WTC11 (cell line): ENCODE measurements at regions not wholly inside any gene's neighbourhood (a gene's known extent, or its start where the extent isn't known, plus 50 kb on each side); places are given as distances from the start of the nearest gene placed in this dataset.

ENCODE experiments used
- ATAC-seq: fragments of 200-7000 bp; cut with Tn5 transposase; 2 replicates; pipeline ENCODE4 v1.10.0; 2021; ENCODE audit warnings: mild to moderate bottlenecking, moderate library complexity
- CTCF ChIA-PET: fragments of 300-600 bp; sonication (Branson Sonifier 250); formaldehyde crosslinking; loops from one replicate; lab custom pipeline; 2021; ENCODE audit warnings: antibody characterized with exemption; lab: Charles Lee
- POLR2A ChIA-PET: fragments of 350-600 bp; sonication (Branson Sonifier 250); formaldehyde crosslinking; loops from one replicate; lab custom pipeline; 2021; ENCODE audit warnings: antibody characterized with exemption; lab: Charles Lee
- DNase-seq: peaks from one replicate; pipeline ENCODE4 v3.0.0; 2021; ENCODE audit warnings: low spot score
- H3K27ac Mint-ChIP-seq: 2 replicates; pipeline ENCODE4 v1.8.0; 2021; ENCODE audit warnings: mixed read lengths
- H3K27me3 Mint-ChIP-seq: 2 replicates; pipeline ENCODE4 v1.8.0; 2021; ENCODE audit warnings: low read depth, mild to moderate bottlenecking, moderate library complexity, mixed read lengths
- H3K36me3 Mint-ChIP-seq: 2 replicates; pipeline ENCODE4 v1.8.0; 2021; ENCODE audit warnings: mixed read lengths
- H3K4me1 Mint-ChIP-seq: 2 replicates; pipeline ENCODE4 v1.8.0; 2022; ENCODE audit warnings: mixed read lengths
- H3K4me3 Mint-ChIP-seq: 2 replicates; pipeline ENCODE4 v1.8.0; 2021; ENCODE audit warnings: mild to moderate bottlenecking, moderate library complexity, mixed read lengths
- H3K9me3 Mint-ChIP-seq: 2 replicates; pipeline ENCODE4 v1.8.0; 2021; ENCODE audit warnings: mixed read lengths
- HMGA2 ChIP-seq: fragments of 250-450 bp; sonication (Bioruptor Pico); IDR thresholded peaks from 2 replicates; pipeline ENCODE4 v1.4.0; 2021; ENCODE audit warnings: mild to moderate bottlenecking, moderate library complexity
- RELA ChIP-seq: sonication (generic); formaldehyde crosslinking; IDR thresholded peaks from 2 replicates; pipeline ENCODE4 v1.8.1; 2022; ENCODE audit warnings: missing genetic modification reagents, mild to moderate bottlenecking, borderline replicate concordance
- ZNF138 ChIP-seq: sonication (generic); formaldehyde crosslinking; conservative IDR thresholded peaks from 2 replicates; pipeline ENCODE4 v1.8.1; 2022; ENCODE audit warnings: mild to moderate bottlenecking, moderate library complexity, missing genetic modification reagents
- ZNF416 ChIP-seq: fragments of 250-450 bp; sonication (Bioruptor Pico); IDR thresholded peaks from 2 replicates; pipeline ENCODE4 v1.9.0; 2021; ENCODE audit warnings: mild to moderate bottlenecking, inconsistent platforms
- TF ChIP-seq, protein P1 (sequence below): fragments of 250-450 bp; sonication (Bioruptor Pico); IDR thresholded peaks from 2 replicates; pipeline ENCODE4 v1.9.0; 2021; ENCODE audit warnings: mild to moderate bottlenecking, borderline replicate concordance
- TF ChIP-seq, protein P2 (sequence below): fragments of 250-450 bp; sonication (Bioruptor Pico); conservative IDR thresholded peaks from 2 replicates; pipeline ENCODE4 v1.9.0; 2021; ENCODE audit warnings: mild to moderate bottlenecking
- TF ChIP-seq, protein P3 (sequence below): sonication (generic); formaldehyde crosslinking; IDR thresholded peaks from 2 replicates; pipeline ENCODE4 v1.8.0; 2023; ENCODE audit warnings: missing genetic modification reagents
- TF ChIP-seq, protein P4 (sequence below): sonication (generic); formaldehyde crosslinking; IDR thresholded peaks from 2 replicates; pipeline ENCODE4 v1.8.0; 2022; ENCODE audit warnings: mild to moderate bottlenecking, missing genetic modification reagents
- TF ChIP-seq, protein P5 (sequence below): sonication (generic); formaldehyde crosslinking; IDR thresholded peaks from 2 replicates; pipeline ENCODE4 v1.8.1; 2022; ENCODE audit warnings: missing genetic modification reagents, borderline replicate concordance
- TF ChIP-seq, protein P6 (sequence below): sonication (generic); formaldehyde crosslinking; IDR thresholded peaks from 2 replicates; pipeline ENCODE4 v1.8.1; 2023; ENCODE audit warnings: mild to moderate bottlenecking, missing genetic modification reagents
- TF ChIP-seq, protein P7 (sequence below): sonication (generic); formaldehyde crosslinking; IDR thresholded peaks from 2 replicates; pipeline ENCODE4 v1.8.1; 2023; ENCODE audit warnings: mild to moderate bottlenecking, moderate library complexity, missing genetic modification reagents

DNA sequence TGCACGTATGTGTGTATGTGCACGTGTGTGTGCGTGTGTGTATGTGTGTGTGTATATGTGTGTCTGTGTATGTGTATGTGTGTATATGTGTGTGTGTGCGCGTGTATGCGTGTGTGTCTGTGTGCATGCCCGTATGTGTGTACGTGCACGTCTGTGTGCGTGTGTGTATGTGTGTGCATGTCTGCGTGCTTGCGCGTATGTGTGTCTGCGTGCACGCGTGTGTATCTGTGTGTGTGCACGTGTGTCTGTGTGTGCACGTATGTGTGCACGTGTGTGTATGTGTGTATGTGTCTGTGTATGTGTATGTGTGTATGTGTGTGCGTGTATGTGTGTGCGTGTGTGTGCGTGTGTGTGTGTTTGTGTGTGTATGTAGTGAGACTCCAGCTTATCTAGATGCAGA is 97.5 kb upstream of the SPATS2L start (continued):
- TF ChIP-seq, protein P1, sequence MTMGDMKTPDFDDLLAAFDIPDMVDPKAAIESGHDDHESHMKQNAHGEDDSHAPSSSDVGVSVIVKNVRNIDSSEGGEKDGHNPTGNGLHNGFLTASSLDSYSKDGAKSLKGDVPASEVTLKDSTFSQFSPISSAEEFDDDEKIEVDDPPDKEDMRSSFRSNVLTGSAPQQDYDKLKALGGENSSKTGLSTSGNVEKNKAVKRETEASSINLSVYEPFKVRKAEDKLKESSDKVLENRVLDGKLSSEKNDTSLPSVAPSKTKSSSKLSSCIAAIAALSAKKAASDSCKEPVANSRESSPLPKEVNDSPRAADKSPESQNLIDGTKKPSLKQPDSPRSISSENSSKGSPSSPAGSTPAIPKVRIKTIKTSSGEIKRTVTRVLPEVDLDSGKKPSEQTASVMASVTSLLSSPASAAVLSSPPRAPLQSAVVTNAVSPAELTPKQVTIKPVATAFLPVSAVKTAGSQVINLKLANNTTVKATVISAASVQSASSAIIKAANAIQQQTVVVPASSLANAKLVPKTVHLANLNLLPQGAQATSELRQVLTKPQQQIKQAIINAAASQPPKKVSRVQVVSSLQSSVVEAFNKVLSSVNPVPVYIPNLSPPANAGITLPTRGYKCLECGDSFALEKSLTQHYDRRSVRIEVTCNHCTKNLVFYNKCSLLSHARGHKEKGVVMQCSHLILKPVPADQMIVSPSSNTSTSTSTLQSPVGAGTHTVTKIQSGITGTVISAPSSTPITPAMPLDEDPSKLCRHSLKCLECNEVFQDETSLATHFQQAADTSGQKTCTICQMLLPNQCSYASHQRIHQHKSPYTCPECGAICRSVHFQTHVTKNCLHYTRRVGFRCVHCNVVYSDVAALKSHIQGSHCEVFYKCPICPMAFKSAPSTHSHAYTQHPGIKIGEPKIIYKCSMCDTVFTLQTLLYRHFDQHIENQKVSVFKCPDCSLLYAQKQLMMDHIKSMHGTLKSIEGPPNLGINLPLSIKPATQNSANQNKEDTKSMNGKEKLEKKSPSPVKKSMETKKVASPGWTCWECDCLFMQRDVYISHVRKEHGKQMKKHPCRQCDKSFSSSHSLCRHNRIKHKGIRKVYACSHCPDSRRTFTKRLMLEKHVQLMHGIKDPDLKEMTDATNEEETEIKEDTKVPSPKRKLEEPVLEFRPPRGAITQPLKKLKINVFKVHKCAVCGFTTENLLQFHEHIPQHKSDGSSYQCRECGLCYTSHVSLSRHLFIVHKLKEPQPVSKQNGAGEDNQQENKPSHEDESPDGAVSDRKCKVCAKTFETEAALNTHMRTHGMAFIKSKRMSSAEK: no peak
- TF ChIP-seq, protein P2, sequence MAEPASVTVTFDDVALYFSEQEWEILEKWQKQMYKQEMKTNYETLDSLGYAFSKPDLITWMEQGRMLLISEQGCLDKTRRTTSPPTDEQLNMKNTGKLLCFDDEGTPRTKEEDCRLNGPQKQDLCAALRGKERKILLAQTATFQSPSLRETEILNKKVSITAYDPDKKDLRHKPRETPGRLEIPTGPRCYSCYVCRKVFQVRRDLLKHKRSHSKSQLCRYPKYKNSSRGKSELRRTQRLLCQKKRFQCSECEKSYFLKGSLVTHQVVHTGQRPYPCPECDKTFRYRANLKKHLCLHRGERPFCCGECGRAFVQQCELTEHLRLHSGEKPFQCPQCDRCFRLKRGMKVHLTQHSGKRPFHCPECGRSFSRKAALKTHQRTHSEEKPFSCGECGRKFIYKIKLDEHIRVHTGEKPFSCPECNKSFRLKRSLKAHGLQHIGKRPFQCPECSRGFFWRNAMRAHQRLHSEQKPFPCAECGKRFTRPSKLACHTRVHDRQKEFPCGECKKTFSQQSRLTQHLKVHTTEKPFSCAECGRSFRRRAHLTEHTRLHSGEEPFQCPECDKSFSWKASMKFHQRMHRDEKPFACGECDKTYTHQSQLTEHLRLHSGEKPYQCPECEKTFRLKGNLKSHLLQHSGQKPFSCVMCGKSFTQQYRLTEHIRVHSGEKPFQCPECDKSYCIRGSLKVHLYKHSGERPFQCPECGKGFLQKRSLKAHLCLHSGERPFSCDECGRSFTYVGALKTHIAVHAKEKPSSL (CRISPR knock-in tag): no peak

DNA sequence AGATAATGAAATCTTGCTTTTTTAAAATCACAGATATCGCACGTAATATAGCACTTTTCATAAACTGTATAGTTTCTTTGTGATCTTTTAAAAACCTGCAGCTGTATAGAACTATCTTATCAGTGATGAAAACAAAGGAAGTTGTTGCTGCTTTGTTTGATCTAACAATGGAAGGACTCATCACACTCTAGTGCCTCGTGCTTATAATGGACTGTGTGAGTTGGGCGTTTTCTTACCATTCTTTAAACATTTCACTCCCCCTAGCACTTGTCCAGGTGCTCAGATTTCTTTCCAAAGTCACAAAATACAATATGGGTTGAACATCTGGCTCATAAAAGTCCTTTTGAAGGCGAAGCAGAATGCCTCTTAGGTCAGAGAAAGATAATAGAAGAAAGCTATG is 94.8 kb upstream of the SPATS2L start:
- POLR2A ChIA-PET: no interaction called here
- Mint-ChIP-seq H3K9me3 (peaks cover 11% of the 10 kb centered on the region), H3K27me3 (no peaks in the 10 kb centered on the region), H3K4me3 (no peak overlapping the region), H3K4me1 (peaks cover 30% of the 10 kb centered on the region), H3K36me3 (peaks cover 5% of the 10 kb centered on the region), H3K27ac (no peak overlapping the region)
- DNase-seq: no peak
- CTCF ChIA-PET: no interaction called here
- TF ChIP-seq RELA: no peak
- TF ChIP-seq, protein P3, sequence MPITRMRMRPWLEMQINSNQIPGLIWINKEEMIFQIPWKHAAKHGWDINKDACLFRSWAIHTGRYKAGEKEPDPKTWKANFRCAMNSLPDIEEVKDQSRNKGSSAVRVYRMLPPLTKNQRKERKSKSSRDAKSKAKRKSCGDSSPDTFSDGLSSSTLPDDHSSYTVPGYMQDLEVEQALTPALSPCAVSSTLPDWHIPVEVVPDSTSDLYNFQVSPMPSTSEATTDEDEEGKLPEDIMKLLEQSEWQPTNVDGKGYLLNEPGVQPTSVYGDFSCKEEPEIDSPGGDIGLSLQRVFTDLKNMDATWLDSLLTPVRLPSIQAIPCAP (CRISPR knock-in tag): no peak
- TF ChIP-seq ZNF138 (CRISPR knock-in tag): no peak
- TF ChIP-seq ZNF416 (CRISPR knock-in tag): no peak
- TF ChIP-seq, protein P4, sequence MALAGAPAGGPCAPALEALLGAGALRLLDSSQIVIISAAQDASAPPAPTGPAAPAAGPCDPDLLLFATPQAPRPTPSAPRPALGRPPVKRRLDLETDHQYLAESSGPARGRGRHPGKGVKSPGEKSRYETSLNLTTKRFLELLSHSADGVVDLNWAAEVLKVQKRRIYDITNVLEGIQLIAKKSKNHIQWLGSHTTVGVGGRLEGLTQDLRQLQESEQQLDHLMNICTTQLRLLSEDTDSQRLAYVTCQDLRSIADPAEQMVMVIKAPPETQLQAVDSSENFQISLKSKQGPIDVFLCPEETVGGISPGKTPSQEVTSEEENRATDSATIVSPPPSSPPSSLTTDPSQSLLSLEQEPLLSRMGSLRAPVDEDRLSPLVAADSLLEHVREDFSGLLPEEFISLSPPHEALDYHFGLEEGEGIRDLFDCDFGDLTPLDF: no peak
- TF ChIP-seq, protein P5, sequence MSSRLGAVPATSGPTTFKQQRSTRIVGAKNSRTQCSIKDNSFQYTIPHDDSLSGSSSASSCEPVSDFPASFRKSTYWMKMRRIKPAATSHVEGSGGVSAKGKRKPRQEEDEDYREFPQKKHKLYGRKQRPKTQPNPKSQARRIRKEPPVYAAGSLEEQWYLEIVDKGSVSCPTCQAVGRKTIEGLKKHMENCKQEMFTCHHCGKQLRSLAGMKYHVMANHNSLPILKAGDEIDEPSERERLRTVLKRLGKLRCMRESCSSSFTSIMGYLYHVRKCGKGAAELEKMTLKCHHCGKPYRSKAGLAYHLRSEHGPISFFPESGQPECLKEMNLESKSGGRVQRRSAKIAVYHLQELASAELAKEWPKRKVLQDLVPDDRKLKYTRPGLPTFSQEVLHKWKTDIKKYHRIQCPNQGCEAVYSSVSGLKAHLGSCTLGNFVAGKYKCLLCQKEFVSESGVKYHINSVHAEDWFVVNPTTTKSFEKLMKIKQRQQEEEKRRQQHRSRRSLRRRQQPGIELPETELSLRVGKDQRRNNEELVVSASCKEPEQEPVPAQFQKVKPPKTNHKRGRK (CRISPR knock-in tag): no peak
- TF ChIP-seq, protein P6, sequence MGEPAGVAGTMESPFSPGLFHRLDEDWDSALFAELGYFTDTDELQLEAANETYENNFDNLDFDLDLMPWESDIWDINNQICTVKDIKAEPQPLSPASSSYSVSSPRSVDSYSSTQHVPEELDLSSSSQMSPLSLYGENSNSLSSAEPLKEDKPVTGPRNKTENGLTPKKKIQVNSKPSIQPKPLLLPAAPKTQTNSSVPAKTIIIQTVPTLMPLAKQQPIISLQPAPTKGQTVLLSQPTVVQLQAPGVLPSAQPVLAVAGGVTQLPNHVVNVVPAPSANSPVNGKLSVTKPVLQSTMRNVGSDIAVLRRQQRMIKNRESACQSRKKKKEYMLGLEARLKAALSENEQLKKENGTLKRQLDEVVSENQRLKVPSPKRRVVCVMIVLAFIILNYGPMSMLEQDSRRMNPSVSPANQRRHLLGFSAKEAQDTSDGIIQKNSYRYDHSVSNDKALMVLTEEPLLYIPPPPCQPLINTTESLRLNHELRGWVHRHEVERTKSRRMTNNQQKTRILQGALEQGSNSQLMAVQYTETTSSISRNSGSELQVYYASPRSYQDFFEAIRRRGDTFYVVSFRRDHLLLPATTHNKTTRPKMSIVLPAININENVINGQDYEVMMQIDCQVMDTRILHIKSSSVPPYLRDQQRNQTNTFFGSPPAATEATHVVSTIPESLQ (CRISPR knock-in tag): no peak
- TF ChIP-seq, protein P7, sequence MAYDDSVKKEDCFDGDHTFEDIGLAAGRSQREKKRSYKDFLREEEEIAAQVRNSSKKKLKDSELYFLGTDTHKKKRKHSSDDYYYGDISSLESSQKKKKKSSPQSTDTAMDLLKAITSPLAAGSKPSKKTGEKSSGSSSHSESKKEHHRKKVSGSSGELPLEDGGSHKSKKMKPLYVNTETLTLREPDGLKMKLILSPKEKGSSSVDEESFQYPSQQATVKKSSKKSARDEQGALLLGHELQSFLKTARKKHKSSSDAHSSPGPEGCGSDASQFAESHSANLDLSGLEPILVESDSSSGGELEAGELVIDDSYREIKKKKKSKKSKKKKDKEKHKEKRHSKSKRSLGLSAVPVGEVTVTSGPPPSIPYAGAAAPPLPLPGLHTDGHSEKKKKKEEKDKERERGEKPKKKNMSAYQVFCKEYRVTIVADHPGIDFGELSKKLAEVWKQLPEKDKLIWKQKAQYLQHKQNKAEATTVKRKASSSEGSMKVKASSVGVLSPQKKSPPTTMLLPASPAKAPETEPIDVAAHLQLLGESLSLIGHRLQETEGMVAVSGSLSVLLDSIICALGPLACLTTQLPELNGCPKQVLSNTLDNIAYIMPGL (CRISPR knock-in tag): no peak
- no peak for TF ChIP-seq HMGA2 (CRISPR knock-in tag)
- TF ChIP-seq, all 79 proteins: peak for 0
- ATAC-seq: no peak
